Neural progenitor cell (in vitro differentiated cells): ENCODE measurements at regions not wholly inside any gene's neighbourhood (a gene's known extent, or its start where the extent isn't known, plus 50 kb on each side); places are given as distances from the start of the nearest gene placed in this dataset.

Experiments used
- DNase-seq: peaks from one replicate; pipeline ENCODE4 v3.0.0-alpha.2; 2016; ENCODE audit warnings: low spot score
- H2AFZ ChIP-seq: fragments of 200-600 bp; sonication (generic); replicated peaks from 2 replicates; pipeline ENCODE4 v1.6.1; 2016; ENCODE audit warnings: antibody characterized with exemption
- H3F3A ChIP-seq: fragments of 200-600 bp; sonication (generic); 2 replicates; pipeline ENCODE4 v1.6.1; 2016; ENCODE audit warnings: antibody characterized with exemption, low read depth
- H3K27ac ChIP-seq: fragments of 200-600 bp; sonication (generic); 2 replicates; pipeline ENCODE4 v1.5.1; 2016; ENCODE audit warnings: mild to moderate bottlenecking
- H3K27me3 ChIP-seq: fragments of 200-600 bp; sonication (generic); 2 replicates; pipeline ENCODE4 v1.6.1; 2016; ENCODE audit warnings: mild to moderate bottlenecking, moderate library complexity
- H3K36me3 ChIP-seq: fragments of 200-600 bp; sonication (generic); 2 replicates; pipeline ENCODE4 v1.5.1; 2016
- H3K4me1 ChIP-seq: fragments of 200-600 bp; sonication (generic); 2 replicates; pipeline ENCODE4 v1.6.1; 2016; ENCODE audit warnings: mixed run types
- H3K4me2 ChIP-seq: fragments of 200-600 bp; sonication (generic); 2 replicates; pipeline ENCODE4 v1.6.1; 2016
- H3K4me3 ChIP-seq: fragments of 200-600 bp; sonication (generic); 2 replicates; pipeline ENCODE4 v1.5.1; 2016
- H3K79me2 ChIP-seq: fragments of 200-600 bp; sonication (generic); 2 replicates; pipeline ENCODE4 v1.6.1; 2016; ENCODE audit warnings: low read depth
- H3K9ac ChIP-seq: fragments of 200-600 bp; sonication (generic); 2 replicates; pipeline ENCODE4 v1.6.1; 2016
- H3K9me3 ChIP-seq: fragments of 200-600 bp; sonication (generic); 2 replicates; pipeline ENCODE4 v1.5.1; 2016; ENCODE audit warnings: low read depth
- H4K20me1 ChIP-seq: fragments of 200-600 bp; sonication (generic); 2 replicates; pipeline ENCODE4 v1.6.1; 2016; ENCODE audit warnings: low read depth
- H3K27ac Mint-ChIP-seq: 3 replicates; pipeline ENCODE4 v1.8.0; 2021; ENCODE audit warnings: mixed read lengths
- H3K27me3 Mint-ChIP-seq: 2 replicates; pipeline ENCODE4 v1.8.0; 2022; ENCODE audit warnings: low read depth, mild to moderate bottlenecking, inconsistent platforms, moderate library complexity, mixed read lengths; ENCODE audit not compliant: insufficient read depth
- H3K36me3 Mint-ChIP-seq: 3 replicates; pipeline ENCODE4 v1.8.0; 2021; ENCODE audit warnings: mixed read lengths
- H3K4me1 Mint-ChIP-seq: 3 replicates; pipeline ENCODE4 v1.8.0; 2021; ENCODE audit warnings: mixed read lengths
- H3K4me3 Mint-ChIP-seq: 3 replicates; pipeline ENCODE4 v1.8.0; 2021; ENCODE audit warnings: mild to moderate bottlenecking, moderate library complexity, mixed read lengths
- H3K9me3 Mint-ChIP-seq: 3 replicates; pipeline ENCODE4 v1.8.0; 2020; ENCODE audit warnings: mixed read lengths
- CTCF ChIP-seq: fragments of 200-600 bp; sonication (generic); IDR thresholded peaks from 2 replicates; pipeline ENCODE4 v1.5.1; 2017; ENCODE audit warnings: antibody characterized with exemption, mild to moderate bottlenecking
- EZH2 ChIP-seq: fragments of 200-600 bp; sonication (generic); IDR thresholded peaks from 2 replicates; pipeline ENCODE4 v1.6.1; 2017; ENCODE audit warnings: antibody characterized with exemption, mild to moderate bottlenecking, moderate library complexity
- EZH2phosphoT487 ChIP-seq: fragments of 200-600 bp; sonication (generic); IDR thresholded peaks from 2 replicates; pipeline ENCODE4 v1.6.1; 2017; ENCODE audit warnings: antibody characterized with exemption

- Mint-ChIP-seq H3K4me3 (no peak overlapping the region), H3K27ac (no peak overlapping the region), H3K36me3 (no peaks in the 10 kb centered on the region), H3K27me3 (peaks cover 4% of the 10 kb centered on the region), H3K9me3 (no peaks in the 10 kb centered on the region), H3K4me1 (peaks cover 3% of the 10 kb centered on the region)
- Histone ChIP-seq H3K27ac (no peak overlapping the region), H3K4me1 (peaks cover 6% of the 10 kb centered on the region), H3K79me2 (no peaks in the 10 kb centered on the region), H3K27me3 (no peaks in the 10 kb centered on the region), H3F3A (no peaks in the 10 kb centered on the region), H2AFZ (no peak overlapping the region), H3K4me3 (no peak overlapping the region), H3K9me3 (no peaks in the 10 kb centered on the region), H3K36me3 (no peaks in the 10 kb centered on the region), H3K9ac (no peak overlapping the region), H3K4me2 (no peak overlapping the region), H4K20me1 (no peaks in the 10 kb centered on the region)
- no peak for TF ChIP-seq EZH2
- no peak for TF ChIP-seq EZH2phosphoT487
- no peak for TF ChIP-seq CTCF
- DNase-seq, result no peak
These were observed 457.9 kb upstream of the DYNLRB2 start for GRCh38 chr16:80082906-80083305.

- no peak overlapping the region for H2AFZ ChIP-seq
- Mint-ChIP-seq H3K4me3 (no peak overlapping the region), H3K27ac (no peak overlapping the region), H3K4me1 (peaks cover 3% of the 10 kb centered on the region), H3K9me3 (no peaks in the 10 kb centered on the region), H3K27me3 (peaks cover 6% of the 10 kb centered on the region), H3K36me3 (no peaks in the 10 kb centered on the region)
- peaks cover 6% of the 10 kb centered on the region for H3K4me1 ChIP-seq
- no peak overlapping the region for H3K4me2 ChIP-seq
- H3K9ac ChIP-seq, result no peak overlapping the region
- H3F3A ChIP-seq, result no peaks in the 10 kb centered on the region
- H3K79me2 ChIP-seq, result no peaks in the 10 kb centered on the region
- no peak overlapping the region for H3K27ac ChIP-seq
- no peak for TF ChIP-seq EZH2phosphoT487
- no peak for TF ChIP-seq CTCF
- no peak for TF ChIP-seq EZH2
- no peaks in the 10 kb centered on the region for H3K9me3 ChIP-seq
- DNase-seq, result no peak
- no peak overlapping the region for H3K4me3 ChIP-seq
- no peaks in the 10 kb centered on the region for H3K27me3 ChIP-seq
- no peaks in the 10 kb centered on the region for H3K36me3 ChIP-seq
- no peaks in the 10 kb centered on the region for H4K20me1 ChIP-seq
These were observed 458.9 kb upstream of the DYNLRB2 start for GRCh38 chr16:80081846-80082245.

GRCh38 chr16:80080287-80080851 lies 460.4 kb upstream of the DYNLRB2 start:
- no peaks in the 10 kb centered on the region for H3K79me2 ChIP-seq
- H3K27ac ChIP-seq, result no peak overlapping the region
- H3K4me2 ChIP-seq, result no peak overlapping the region
- no peaks in the 10 kb centered on the region for H3K36me3 Mint-ChIP-seq
- H3F3A ChIP-seq, result no peaks in the 10 kb centered on the region
- H3K4me3 ChIP-seq, result no peak overlapping the region
- no peak for DNase-seq
- H3K27me3 ChIP-seq, result no peaks in the 10 kb centered on the region
- H4K20me1 ChIP-seq, result no peaks in the 10 kb centered on the region
- no peak overlapping the region for H3K9ac ChIP-seq
- TF ChIP-seq CTCF, result no peak
- TF ChIP-seq EZH2, result no peak
- no peak for TF ChIP-seq EZH2phosphoT487
- H3K4me3 Mint-ChIP-seq, result no peak overlapping the region
- H3K27ac Mint-ChIP-seq, result no peak overlapping the region
- peaks cover 3% of the 10 kb centered on the region for H3K4me1 Mint-ChIP-seq
- peaks cover 6% of the 10 kb centered on the region for H3K4me1 ChIP-seq
- H2AFZ ChIP-seq, result no peak overlapping the region
- no peaks in the 10 kb centered on the region for H3K36me3 ChIP-seq
- H3K9me3 ChIP-seq, result no peaks in the 10 kb centered on the region
- no peaks in the 10 kb centered on the region for H3K9me3 Mint-ChIP-seq
- peaks cover 6% of the 10 kb centered on the region for H3K27me3 Mint-ChIP-seq
